ENCODE measurements at regions not wholly inside any gene's neighbourhood (a gene's known extent, or its start where the extent isn't known, plus 50 kb on each side); places are given as distances from the start of the nearest gene placed in this dataset.
A peak's percentile ranks its signal among the peaks of the same experiment; 100 is the strongest.
"Not testable (repeated sequence)": the region's sequence is repeated elsewhere in the genome, so short reads cannot be mapped to it uniquely, and the experiment has no call there.

- DNase-seq = no peak
These were observed 303.0 kb downstream of the DAD1 start for GRCh38 chr14:22285991-22286390.

- DNase-seq = no peak
These were observed 306.1 kb downstream of the DAD1 start for GRCh38 chr14:22282949-22283348.

- DNase-seq = peak in 1 of 2 donors; percentile 56
These were observed 306.6 kb downstream of the DAD1 start for GRCh38 chr14:22282417-22282816.

- peak; percentile 44 to 45 for DNase-seq
These were observed 307.6 kb downstream of the DAD1 start for GRCh38 chr14:22281447-22281874.

GRCh38 chr14:22280497-22281316 lies 308.3 kb downstream of the DAD1 start:
- DNase-seq = no peak

GRCh38 chr14:22276913-22277816 lies 311.9 kb downstream of the DAD1 start:
- DNase-seq = peak; percentile 17 to 36

GRCh38 chr14:22271838-22272799 lies 316.9 kb downstream of the DAD1 start:
- DNase-seq = no peak

- peak in 1 of 2 donors; percentile 35 for DNase-seq
These were observed 320.1 kb downstream of the DAD1 start for GRCh38 chr14:22268875-22269274.

GRCh38 chr14:22266683-22267082 lies 322.3 kb downstream of the DAD1 start:
- DNase-seq = no peak

- no peak for DNase-seq
These were observed 322.9 kb downstream of the DAD1 start for GRCh38 chr14:22266142-22266442.

GRCh38 chr14:22265319-22266141 lies 323.5 kb downstream of the DAD1 start:
- no peak for DNase-seq

GRCh38 chr14:22264759-22265158 lies 324.3 kb downstream of the DAD1 start:
- DNase-seq = no peak

GRCh38 chr14:22263961-22264360 lies 325.1 kb downstream of the DAD1 start:
- no peak for DNase-seq

- no peak for DNase-seq
These were observed 326.1 kb downstream of the DAD1 start for GRCh38 chr14:22262881-22263280.

GRCh38 chr14:22255017-22255950 lies 333.7 kb downstream of the DAD1 start:
- DNase-seq = no peak

GRCh38 chr14:22252686-22253085 lies 336.3 kb downstream of the DAD1 start:
- peak; percentile 43 to 63 for DNase-seq

- no peak for DNase-seq
These were observed 337.9 kb downstream of the DAD1 start for GRCh38 chr14:22251090-22251489.

GRCh38 chr14:22249770-22250169 lies 339.3 kb downstream of the DAD1 start:
- no peak for DNase-seq

- no peak for DNase-seq
These were observed 344.9 kb downstream of the DAD1 start for GRCh38 chr14:22243971-22244581.

GRCh38 chr14:22238320-22238719 lies 350.7 kb downstream of the DAD1 start:
- not testable (repeated sequence) for DNase-seq
